K562 (cell line): ENCODE measurements at regions not wholly inside any gene's neighbourhood (a gene's known extent, or its start where the extent isn't known, plus 50 kb on each side); places are given as distances from the start of the nearest gene placed in this dataset.

Source experiments
- ATAC-seq: fragments of 200-7000 bp; cut with Tn5 transposase; 3 replicates; pipeline ENCODE4 v1.9.1; 2020; ENCODE audit warnings: moderate library complexity
- BruUV-seq: library from RNA; stranded (reverse); fragments of 400-500 nt; replicated peaks from 2 replicates; lab custom pipeline; 2021; lab: Mats Ljungman, UMichigan
- CTCF ChIA-PET: fragments of 300-600 bp; formaldehyde crosslinking; extraction: SDS; loops from one replicate; lab custom pipeline; 2021; ENCODE audit warnings: low intra/inter-chr PET ratio; lab: Yijun Ruan, JAX
- POLR2A ChIA-PET: fragments of 300-600, 350-650 bp; sonication (Branson Sonifier 250); formaldehyde crosslinking; extraction: SDS; loops from one replicate; lab custom pipeline; 2021; ENCODE audit warnings: antibody characterized with exemption, inconsistent platforms; lab: Yijun Ruan, JAX
- DNase-seq, 4 experiments: peaks; one replicate each; pipeline versions ENCODE4 v3.0.0 to v3.0.0-alpha.2; 2011 to 2018; ENCODE audit warnings: low spot score in 3 of 4, mixed read lengths in 3 of 4; ENCODE audit errors: extremely low read depth in 1 of 4
- FAIRE-seq: peaks from 2 replicates; lab custom pipeline; 2011; peaks lifted over from hg19 to GRCh38; lab: Jason Lieb, UNC
- H2AFZ ChIP-seq: 2 replicates; pipeline ENCODE4 v1.6.0; 2011; ENCODE audit warnings: low read depth, low read length, control low read depth, inconsistent platforms
- H3K27ac ChIP-seq: fragments of 200-600 bp; 3 replicates; pipeline ENCODE4 v1.8.0; 2011; ENCODE audit warnings: low read depth, mild to moderate bottlenecking, control low read depth, inconsistent platforms, low read length, moderate library complexity, mixed read lengths; ENCODE audit errors: extremely low read depth
- H3K27me3 ChIP-seq, 2 experiments: fragments of 300-600 bp in 1 of 2; 2 replicates in 1 of 2; 3 replicates in 1 of 2; pipeline versions ENCODE4 v1.6.0 to v1.8.0; 2011; ENCODE audit warnings: inconsistent platforms in 2 of 2, low read length in 2 of 2, mild to moderate bottlenecking in 1 of 2, mixed read lengths in 1 of 2, moderate library complexity in 1 of 2; ENCODE audit not compliant: control insufficient read depth in 2 of 2, insufficient read depth in 2 of 2
- H3K36me3 ChIP-seq: fragments of 300-600 bp; 3 replicates; pipeline ENCODE4 v1.8.0; 2011; ENCODE audit warnings: mild to moderate bottlenecking, low read length, inconsistent platforms; ENCODE audit not compliant: control insufficient read depth, insufficient read depth
- H3K4me1 ChIP-seq, 2 experiments: fragments of 200-600 bp in 1 of 2; replicated peaks in 1 of 2; 2 replicates in 1 of 2; 3 replicates in 1 of 2; pipeline versions ENCODE4 v1.5.1 to v1.8.0; 2011; ENCODE audit warnings: inconsistent platforms in 2 of 2, low read length in 2 of 2, mild to moderate bottlenecking in 1 of 2, mixed read lengths in 1 of 2, moderate library complexity in 1 of 2; ENCODE audit not compliant: control insufficient read depth in 2 of 2, insufficient read depth in 2 of 2
- H3K4me2 ChIP-seq: 2 replicates; pipeline ENCODE4 v1.6.1; 2011; ENCODE audit warnings: low read length, control low read depth, inconsistent platforms, mixed read lengths; ENCODE audit not compliant: insufficient read depth
- H3K4me3 ChIP-seq: fragments of 200-600 bp; sonication (generic), shearing (Covaris generic); 2 replicates; pipeline ENCODE4 v1.5.1; 2016; ENCODE audit warnings: control low read depth, inconsistent platforms
- H3K79me2 ChIP-seq: fragments of 200-600 bp; 3 replicates; pipeline ENCODE4 v1.8.0; 2011; ENCODE audit warnings: low read length, inconsistent platforms; ENCODE audit not compliant: control insufficient read depth, insufficient read depth
- H3K9ac ChIP-seq, 2 experiments: 2 replicates each; pipeline versions ENCODE4 v1.6.0 to v1.6.1; 2011; ENCODE audit warnings: low read depth in 2 of 2, low read length in 2 of 2, control low read depth in 1 of 2, inconsistent platforms in 1 of 2, mild to moderate bottlenecking in 1 of 2, mixed read lengths in 1 of 2; ENCODE audit not compliant: insufficient read depth in 1 of 2
- H3K9me1 ChIP-seq: one replicate; pipeline ENCODE4 v1.6.0; 2011; ENCODE audit warnings: inconsistent platforms, mild to moderate bottlenecking, low read length, moderate library complexity; ENCODE audit not compliant: control insufficient read depth, insufficient read depth
- H3K9me3 ChIP-seq: replicated peaks from 2 replicates; pipeline ENCODE4 v1.5.1; 2011; ENCODE audit warnings: low read depth, low read length, inconsistent platforms; ENCODE audit not compliant: control insufficient read depth, insufficient read depth
- H4K20me1 ChIP-seq: replicated peaks from 2 replicates; pipeline ENCODE4 v1.6.1; 2011; ENCODE audit warnings: low read length, inconsistent platforms, mixed read lengths; ENCODE audit not compliant: control insufficient read depth, insufficient read depth
- C11orf30 ChIP-seq: fragments of 450-650 bp; IDR thresholded peaks from 2 replicates; pipeline ENCODE4 v1.6.1; 2016; ENCODE audit warnings: low read depth, mild to moderate bottlenecking
- CHD4 ChIP-seq: fragments of 200-600 bp; sonication (generic); IDR thresholded peaks from 3 replicates; pipeline ENCODE4 v1.6.1; 2012; ENCODE audit warnings: low read depth, mild to moderate bottlenecking, mixed read lengths, low read length, inconsistent platforms; ENCODE audit not compliant: insufficient read depth, insufficient replicate concordance, poor library complexity, severe bottlenecking
- ETV5 ChIP-seq: sonication (generic); formaldehyde crosslinking; IDR thresholded peaks from 2 replicates; pipeline ENCODE4 v1.4.0; 2020; ENCODE audit warnings: low read depth, mild to moderate bottlenecking, missing genetic modification reagents
- GABPA ChIP-seq: fragments of 200-800 bp; sonication (Bioruptor generic); conservative IDR thresholded peaks from 2 replicates; pipeline ENCODE4 v1.6.1; 2016; ENCODE audit warnings: low read depth, missing genetic modification characterization, missing compliant biosample characterization
- HDAC6 ChIP-seq: IDR thresholded peaks from 2 replicates; pipeline ENCODE4 v1.6.1; 2012; ENCODE audit warnings: low read depth, mild to moderate bottlenecking, control low read depth, inconsistent platforms, low read length, moderate library complexity
- NFIX ChIP-seq: fragments of 250-450 bp; sonication (Bioruptor Pico); IDR thresholded peaks from 2 replicates; pipeline ENCODE4 v1.4.0; 2020; ENCODE audit warnings: low read depth, mild to moderate bottlenecking, moderate library complexity
- NRF1 ChIP-seq, 2 experiments: fragments of 450-650 bp; IDR thresholded peaks in 1 of 2; conservative IDR thresholded peaks in 1 of 2; 2 replicates each; pipeline ENCODE4 v1.6.1; 2014; ENCODE audit warnings: mild to moderate bottlenecking in 2 of 2
- PHF8 ChIP-seq: fragments of 200-600 bp; sonication (generic); IDR thresholded peaks from 2 replicates; pipeline ENCODE4 v1.6.1; 2012; ENCODE audit warnings: mixed run types, mild to moderate bottlenecking, inconsistent platforms, low read length, moderate library complexity, borderline replicate concordance
- PTTG1 ChIP-seq: fragments of 450-650 bp; IDR thresholded peaks from 2 replicates; pipeline ENCODE4 v1.6.1; 2016; ENCODE audit warnings: low read depth, mild to moderate bottlenecking, missing genetic modification characterization, missing compliant biosample characterization
- SMARCA4 ChIP-seq: fragments of 450-650 bp; IDR thresholded peaks from 2 replicates; pipeline ENCODE4 v1.6.1; 2016
- TOE1 ChIP-seq, 2 experiments: fragments of 450-650 bp in 1 of 2; sonication (generic) in 1 of 2; formaldehyde crosslinking in 1 of 2; IDR thresholded peaks; 2 replicates each; pipeline versions ENCODE4 v1.7.1 to v1.8.0; 2016 to 2022; ENCODE audit warnings: borderline replicate concordance in 2 of 2, mild to moderate bottlenecking in 2 of 2, antibody characterized with exemption in 1 of 2, inconsistent platforms in 1 of 2, low read depth in 1 of 2, missing genetic modification reagents in 1 of 2, moderate library complexity in 1 of 2
- YY1 ChIP-seq, 3 experiments: IDR thresholded peaks; 2 replicates each; pipeline ENCODE4 v1.6.1; 2011; ENCODE audit warnings: low read length in 2 of 3, mild to moderate bottlenecking in 2 of 3, moderate library complexity in 2 of 3, borderline replicate concordance in 1 of 3, control low read depth in 1 of 3, low read depth in 1 of 3; ENCODE audit not compliant: insufficient read depth in 3 of 3, insufficient replicate concordance in 2 of 3, control insufficient read depth in 1 of 3, insufficient read length in 1 of 3; ENCODE audit errors: extremely low read depth in 1 of 3
- ZNF140 ChIP-seq: fragments of 250-450 bp; sonication (Bioruptor Pico); IDR thresholded peaks from 2 replicates; pipeline ENCODE4 v1.8.0; 2021; ENCODE audit warnings: moderate library complexity, mild to moderate bottlenecking, inconsistent platforms
- ZNF586 ChIP-seq: fragments of 450-650 bp; formaldehyde crosslinking; conservative IDR thresholded peaks from 2 replicates; pipeline ENCODE4 v1.4.0; 2020; ENCODE audit warnings: mild to moderate bottlenecking, moderate library complexity
- WGBS: fragments of 100-300 bp; shearing (Covaris generic); methylation state at CpG from one replicate; pipeline ENCODE4 v1.1.6; 2016; ENCODE audit warnings: low coverage, mixed read lengths; ENCODE audit not compliant: insufficient coverage; ENCODE audit errors: missing lambda C conversion rate; 5-methylcytosine and 5-hydroxymethylcytosine counted together
- in situ Hi-C: fragments of 300-500 bp; cut with MboI; formaldehyde crosslinking; loops from 4 replicates; pipeline ENCODE4 v1.15.0; 2018; ENCODE audit warnings: inconsistent platforms, mixed read lengths
- intact Hi-C: fragments of 100-400 bp; cut with micrococcal nuclease; formaldehyde crosslinking; loops from 2 replicates; pipeline ENCODE4 v1.14.2; 2022
- TF ChIP-seq, protein P1 (sequence below): fragments of 450-650 bp; IDR thresholded peaks from 2 replicates; pipeline ENCODE4 v1.6.1; 2016
- TF ChIP-seq, protein P2 (sequence below): fragments of 450-650 bp; IDR thresholded peaks from 2 replicates; pipeline ENCODE4 v1.6.1; 2018; ENCODE audit warnings: mild to moderate bottlenecking, low read depth; ENCODE audit not compliant: partially characterized antibody
- TF ChIP-seq, protein P3 (sequence below), 2 experiments: fragments of 450-650 bp; IDR thresholded peaks; 2 replicates each; pipeline ENCODE4 v1.6.1; 2016

DNA sequence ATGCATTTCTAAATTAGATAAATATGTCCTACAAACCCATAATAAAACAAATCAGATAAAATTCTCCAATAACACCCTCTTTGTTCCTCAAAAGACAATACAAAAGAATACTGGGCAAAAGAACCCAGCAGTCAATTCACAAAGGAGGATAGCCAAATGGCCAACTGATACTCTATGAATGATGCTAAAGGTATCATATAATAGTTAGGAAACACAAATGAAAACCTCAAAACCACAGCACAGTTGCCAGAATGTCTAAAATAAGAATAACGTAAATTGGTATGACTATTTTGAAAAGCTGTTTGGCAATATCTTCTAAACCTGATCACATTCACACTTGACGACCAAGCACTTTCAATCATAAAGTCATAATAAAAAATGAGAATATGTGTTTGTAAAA, 315.4 kb downstream of the CDH7 start:
- intact Hi-C loops (no loop called here), in situ Hi-C loops (no loop called here)
- CTCF ChIA-PET: no interaction called here
- Histone ChIP-seq H3K27me3 (no peaks in the 10 kb centered on the region), H4K20me1 (no peaks in the 10 kb centered on the region), H3K9me3 (no peaks in the 10 kb centered on the region), H3K4me3 (no peak overlapping the region), H3K27ac (no peak overlapping the region), H2AFZ (no peak overlapping the region), H3K36me3 (no peaks in the 10 kb centered on the region), H3K4me1 (no peaks in the 10 kb centered on the region), H3K9me1 (no peaks in the 10 kb centered on the region), H3K9ac (no peak overlapping the region), H3K4me2 (no peak overlapping the region), H3K79me2 (no peaks in the 10 kb centered on the region)
- no peak for TF ChIP-seq HDAC6
- TF ChIP-seq, protein P1, sequence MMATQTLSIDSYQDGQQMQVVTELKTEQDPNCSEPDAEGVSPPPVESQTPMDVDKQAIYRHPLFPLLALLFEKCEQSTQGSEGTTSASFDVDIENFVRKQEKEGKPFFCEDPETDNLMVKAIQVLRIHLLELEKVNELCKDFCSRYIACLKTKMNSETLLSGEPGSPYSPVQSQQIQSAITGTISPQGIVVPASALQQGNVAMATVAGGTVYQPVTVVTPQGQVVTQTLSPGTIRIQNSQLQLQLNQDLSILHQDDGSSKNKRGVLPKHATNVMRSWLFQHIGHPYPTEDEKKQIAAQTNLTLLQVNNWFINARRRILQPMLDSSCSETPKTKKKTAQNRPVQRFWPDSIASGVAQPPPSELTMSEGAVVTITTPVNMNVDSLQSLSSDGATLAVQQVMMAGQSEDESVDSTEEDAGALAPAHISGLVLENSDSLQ: no peak
- TF ChIP-seq PTTG1 (tag): no peak
- no peak for TF ChIP-seq ZNF586 (CRISPR knock-in tag)
- TF ChIP-seq PHF8: no peak
- no peak for TF ChIP-seq ETV5 (CRISPR knock-in tag)
- no peak for TF ChIP-seq ZNF140 (CRISPR knock-in tag)
- TF ChIP-seq NFIX (CRISPR knock-in tag): no peak
- TF ChIP-seq C11orf30: no peak
- TF ChIP-seq, protein P2, sequence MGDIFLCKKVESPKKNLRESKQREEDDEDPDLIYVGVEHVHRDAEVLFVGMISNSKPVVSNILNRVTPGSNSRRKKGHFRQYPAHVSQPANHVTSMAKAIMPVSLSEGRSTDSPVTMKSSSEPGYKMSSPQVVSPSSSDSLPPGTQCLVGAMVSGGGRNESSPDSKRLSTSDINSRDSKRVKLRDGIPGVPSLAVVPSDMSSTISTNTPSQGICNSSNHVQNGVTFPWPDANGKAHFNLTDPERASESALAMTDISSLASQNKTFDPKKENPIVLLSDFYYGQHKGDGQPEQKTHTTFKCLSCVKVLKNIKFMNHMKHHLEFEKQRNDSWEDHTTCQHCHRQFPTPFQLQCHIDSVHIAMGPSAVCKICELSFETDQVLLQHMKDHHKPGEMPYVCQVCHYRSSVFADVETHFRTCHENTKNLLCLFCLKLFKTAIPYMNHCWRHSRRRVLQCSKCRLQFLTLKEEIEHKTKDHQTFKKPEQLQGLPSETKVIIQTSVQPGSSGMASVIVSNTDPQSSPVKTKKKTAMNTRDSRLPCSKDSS: no peak
- no peak for TF ChIP-seq CHD4
- no peak for TF ChIP-seq TOE1 (IDR thresholded peaks at IDR 0.05; ENCODE audit: borderline replicate concordance)
- no peak for TF ChIP-seq TOE1 (CRISPR knock-in tag; IDR thresholded peaks at IDR 0.05; ENCODE audit: borderline replicate concordance, low read depth)
- no peak for TF ChIP-seq GABPA (tag)
- TF ChIP-seq SMARCA4: no peak
- TF ChIP-seq, protein P3, sequence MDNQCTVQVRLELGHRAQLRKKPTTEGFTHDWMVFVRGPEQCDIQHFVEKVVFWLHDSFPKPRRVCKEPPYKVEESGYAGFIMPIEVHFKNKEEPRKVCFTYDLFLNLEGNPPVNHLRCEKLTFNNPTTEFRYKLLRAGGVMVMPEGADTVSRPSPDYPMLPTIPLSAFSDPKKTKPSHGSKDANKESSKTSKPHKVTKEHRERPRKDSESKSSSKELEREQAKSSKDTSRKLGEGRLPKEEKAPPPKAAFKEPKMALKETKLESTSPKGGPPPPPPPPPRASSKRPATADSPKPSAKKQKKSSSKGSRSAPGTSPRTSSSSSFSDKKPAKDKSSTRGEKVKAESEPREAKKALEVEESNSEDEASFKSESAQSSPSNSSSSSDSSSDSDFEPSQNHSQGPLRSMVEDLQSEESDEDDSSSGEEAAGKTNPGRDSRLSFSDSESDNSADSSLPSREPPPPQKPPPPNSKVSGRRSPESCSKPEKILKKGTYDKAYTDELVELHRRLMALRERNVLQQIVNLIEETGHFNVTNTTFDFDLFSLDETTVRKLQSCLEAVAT (IDR thresholded peaks at IDR 0.05): no peak
- TF ChIP-seq YY1 (IDR thresholded peaks at IDR 0.05; ENCODE audit: borderline replicate concordance in 1 of 3, control insufficient read depth in 1 of 3, extremely low read depth in 1 of 3, insufficient read depth in 3 of 3, insufficient read length in 1 of 3, insufficient replicate concordance in 2 of 3, low read depth in 1 of 3, low read length in 2 of 3): no peak
- no peak for TF ChIP-seq NRF1 (conservative IDR thresholded peaks at IDR 0.05 in 1 of 2, IDR thresholded peaks at IDR 0.05 in 1 of 2)
- ATAC-seq: no peak
- DNase-seq: no peak
- WGBS: 0% methylated on average over 2 of the region's 2 CpGs
- POLR2A ChIA-PET: no interaction called here
- BruUV-seq: no TSS peak
- no peak for FAIRE-seq
